ENCODE measurements at regions not wholly inside any gene's neighbourhood (a gene's known extent, or its start where the extent isn't known, plus 50 kb on each side); places are given as distances from the start of the nearest gene placed in this dataset.

DNA sequence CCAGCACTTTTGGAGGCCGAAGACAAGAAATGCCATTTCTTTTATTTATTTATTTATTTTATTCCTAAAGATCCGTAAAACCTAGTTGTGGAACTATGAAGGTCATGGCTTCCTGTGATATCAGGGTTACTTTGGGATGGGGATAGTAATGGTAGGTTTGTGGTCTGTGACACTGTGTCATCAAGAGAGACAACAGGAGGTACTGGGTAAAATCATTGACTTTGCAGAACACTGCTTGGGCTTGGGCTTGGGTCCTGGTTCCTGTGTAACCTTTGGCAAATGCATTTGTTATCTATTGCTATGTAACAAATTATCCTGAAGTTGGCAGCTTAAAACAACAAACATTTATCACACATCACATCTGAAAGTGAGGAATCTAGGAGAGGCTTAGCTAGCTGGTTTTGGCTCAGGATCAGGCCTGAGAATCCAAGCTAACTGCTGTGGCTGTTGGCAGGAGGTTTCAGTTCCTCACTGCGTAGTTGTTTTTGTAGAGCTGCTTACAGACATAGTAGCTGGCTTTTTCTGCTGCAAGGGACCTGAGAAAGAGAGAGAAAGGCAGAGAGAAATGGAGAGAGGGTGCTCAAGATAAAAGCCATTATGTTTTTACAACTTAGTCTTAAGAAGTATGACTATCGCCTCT, 576.4 kb upstream of the SLIT2 start:
- Histone ChIP-seq H3K4me3 (ENCODE audit: low read depth, low read length) (no peak overlapping the region), H3K9me3 (ENCODE audit: control insufficient read depth, insufficient read depth, low read length) (no peaks in the 10 kb centered on the region), H3K27me3 (ENCODE audit: control insufficient read depth, insufficient read depth, low read length) (no peaks in the 10 kb centered on the region), H3K27ac (ENCODE audit: low read depth, low read length) (no peak overlapping the region)
- CTCF ChIA-PET: interaction anchor here (1.0 kb wide), 1 partner anchor 573 kb away, joined by 3 read pairs; no protein-coding TSS in a partner anchor
- POLR2A ChIA-PET: no interaction called here
- no peak for DNase-seq (ENCODE audit: low read depth, low spot score)
- TF ChIP-seq, protein P1, sequence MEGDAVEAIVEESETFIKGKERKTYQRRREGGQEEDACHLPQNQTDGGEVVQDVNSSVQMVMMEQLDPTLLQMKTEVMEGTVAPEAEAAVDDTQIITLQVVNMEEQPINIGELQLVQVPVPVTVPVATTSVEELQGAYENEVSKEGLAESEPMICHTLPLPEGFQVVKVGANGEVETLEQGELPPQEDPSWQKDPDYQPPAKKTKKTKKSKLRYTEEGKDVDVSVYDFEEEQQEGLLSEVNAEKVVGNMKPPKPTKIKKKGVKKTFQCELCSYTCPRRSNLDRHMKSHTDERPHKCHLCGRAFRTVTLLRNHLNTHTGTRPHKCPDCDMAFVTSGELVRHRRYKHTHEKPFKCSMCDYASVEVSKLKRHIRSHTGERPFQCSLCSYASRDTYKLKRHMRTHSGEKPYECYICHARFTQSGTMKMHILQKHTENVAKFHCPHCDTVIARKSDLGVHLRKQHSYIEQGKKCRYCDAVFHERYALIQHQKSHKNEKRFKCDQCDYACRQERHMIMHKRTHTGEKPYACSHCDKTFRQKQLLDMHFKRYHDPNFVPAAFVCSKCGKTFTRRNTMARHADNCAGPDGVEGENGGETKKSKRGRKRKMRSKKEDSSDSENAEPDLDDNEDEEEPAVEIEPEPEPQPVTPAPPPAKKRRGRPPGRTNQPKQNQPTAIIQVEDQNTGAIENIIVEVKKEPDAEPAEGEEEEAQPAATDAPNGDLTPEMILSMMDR (IDR thresholded peaks at IDR 0.05; ENCODE audit: low read depth, low read length): no peak

DNA sequence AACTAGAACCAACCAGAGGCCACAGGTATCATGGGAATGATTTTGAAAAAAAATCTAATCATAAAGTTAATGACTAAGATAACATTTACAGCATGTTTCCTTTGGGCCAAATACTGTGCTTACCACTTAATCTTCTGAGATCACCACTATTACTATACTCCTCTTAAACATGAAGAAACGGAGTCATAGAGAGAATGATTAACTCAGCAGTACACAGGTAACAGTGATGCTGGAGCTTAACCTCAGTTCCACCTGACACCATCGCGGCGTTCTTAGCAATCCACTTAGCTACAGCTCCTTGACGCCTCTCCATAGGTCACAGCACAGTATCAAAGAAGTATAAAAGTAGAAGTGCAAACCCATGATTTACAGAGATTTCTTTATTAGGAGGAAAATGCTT, 592.6 kb upstream of the SLIT2 start:
- no peak overlapping the region for H3K4me3 ChIP-seq (ENCODE audit: low read depth, low read length)
- no peak overlapping the region for H3K27ac ChIP-seq (ENCODE audit: low read depth, low read length)
- TF ChIP-seq, protein P1 (IDR thresholded peaks at IDR 0.05; ENCODE audit: low read depth, low read length): no peak
- ChIA-PET POLR2A (no interaction called here), CTCF (no interaction called here)
- H3K27me3 ChIP-seq (ENCODE audit: control insufficient read depth, insufficient read depth, low read length): no peaks in the 10 kb centered on the region
- no peak for DNase-seq (ENCODE audit: low read depth, low spot score)
- H3K9me3 ChIP-seq (ENCODE audit: control insufficient read depth, insufficient read depth, low read length): no peaks in the 10 kb centered on the region

DNA sequence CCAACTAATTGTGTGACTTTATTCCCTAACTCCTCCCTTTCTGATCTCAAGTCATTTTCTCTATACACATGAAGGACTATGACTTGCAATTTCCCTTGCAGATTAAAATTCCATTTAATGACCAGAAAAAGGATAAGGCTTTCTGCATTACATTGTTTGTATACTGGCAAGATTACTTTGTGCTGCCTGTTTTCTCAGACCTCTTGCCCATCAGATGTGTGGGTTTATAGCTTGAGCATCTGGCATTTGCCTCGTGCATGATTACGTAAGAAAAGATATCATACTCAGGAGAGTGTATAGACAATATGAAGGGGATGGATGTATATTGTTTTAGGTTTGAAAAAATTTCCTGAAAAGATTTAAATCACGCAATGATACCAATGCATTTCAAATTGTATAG, 593.8 kb upstream of the SLIT2 start:
- no peak for DNase-seq (ENCODE audit: low read depth, low spot score)
- H3K27ac ChIP-seq (ENCODE audit: low read depth, low read length): no peak overlapping the region
- TF ChIP-seq, protein P1 (IDR thresholded peaks at IDR 0.05; ENCODE audit: low read depth, low read length): no peak
- H3K9me3 ChIP-seq (ENCODE audit: control insufficient read depth, insufficient read depth, low read length): no peaks in the 10 kb centered on the region
- no peak overlapping the region for H3K4me3 ChIP-seq (ENCODE audit: low read depth, low read length)
- POLR2A ChIA-PET: no interaction called here
- CTCF ChIA-PET: no interaction called here
- no peaks in the 10 kb centered on the region for H3K27me3 ChIP-seq (ENCODE audit: control insufficient read depth, insufficient read depth, low read length)

DNA sequence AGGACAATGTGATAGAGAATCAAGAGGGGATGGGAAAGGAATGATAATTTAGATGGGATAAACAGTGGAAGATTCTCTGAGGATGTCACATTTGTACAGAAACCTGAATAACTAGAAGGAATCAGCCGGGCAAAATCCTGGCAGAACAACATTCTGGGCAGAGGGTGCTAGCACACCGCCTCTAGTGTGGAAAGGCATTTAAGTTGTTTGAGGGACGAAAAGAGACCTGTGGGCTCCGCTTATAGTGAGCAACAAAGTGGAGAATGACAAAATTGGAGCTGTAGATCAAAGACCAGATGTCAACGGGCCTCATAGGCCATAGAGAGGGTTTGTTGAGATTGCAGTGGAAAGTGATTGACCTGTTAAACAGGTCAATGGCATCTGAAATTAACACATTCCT, 596.0 kb upstream of the SLIT2 start:
- H3K9me3 ChIP-seq (ENCODE audit: control insufficient read depth, insufficient read depth, low read length): no peaks in the 10 kb centered on the region
- TF ChIP-seq, protein P1 (IDR thresholded peaks at IDR 0.05; ENCODE audit: low read depth, low read length): no peak
- H3K27ac ChIP-seq (ENCODE audit: low read depth, low read length): no peak overlapping the region
- no peak for DNase-seq (ENCODE audit: low read depth, low spot score)
- no peaks in the 10 kb centered on the region for H3K27me3 ChIP-seq (ENCODE audit: control insufficient read depth, insufficient read depth, low read length)
- ChIA-PET CTCF (no interaction called here), POLR2A (no interaction called here)
- H3K4me3 ChIP-seq (ENCODE audit: low read depth, low read length): no peak overlapping the region

DNA sequence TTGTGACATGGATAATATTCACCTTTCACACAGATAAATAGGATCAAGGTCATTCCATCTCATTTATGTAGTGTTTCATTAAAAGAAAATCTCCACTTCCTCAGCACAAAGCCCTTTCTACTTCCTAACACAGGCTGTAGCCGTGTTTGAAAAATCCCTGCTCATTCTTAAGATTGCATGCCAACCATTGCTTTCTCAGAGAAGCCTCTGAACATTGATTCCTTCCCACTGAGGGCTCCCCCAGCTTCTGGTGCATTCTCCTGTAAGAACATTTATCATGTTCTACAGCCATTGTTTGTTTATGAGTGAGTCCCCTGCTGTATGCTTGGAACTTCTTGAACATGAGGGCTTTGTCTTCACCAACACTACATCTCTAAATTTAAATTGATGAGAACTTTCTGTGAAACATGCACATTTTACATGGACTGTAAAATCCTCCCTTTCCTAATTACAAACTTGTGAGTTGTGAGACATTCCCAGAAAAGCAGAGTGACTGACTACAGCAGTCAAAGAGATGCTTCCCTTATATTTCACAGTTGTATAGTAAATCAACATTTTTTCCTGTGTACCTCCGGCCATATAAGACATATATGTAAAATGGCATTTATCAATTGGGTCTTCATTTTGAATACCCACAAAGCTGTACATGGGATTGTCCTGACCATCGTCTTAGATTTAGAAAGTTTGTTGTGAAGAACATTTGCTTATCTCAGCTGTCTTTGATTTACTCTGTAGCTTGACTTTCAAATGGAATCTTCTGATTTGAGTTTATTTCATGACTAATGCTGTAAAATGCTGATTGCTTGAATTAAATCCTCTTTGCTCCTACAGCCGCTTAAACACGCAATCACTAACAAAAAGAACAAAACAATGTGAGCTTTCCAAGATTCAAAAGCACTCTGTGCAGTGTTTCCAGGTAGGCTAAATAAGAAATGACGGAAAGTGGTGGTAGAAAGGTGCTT, 600.5 kb upstream of the SLIT2 start:
- CTCF ChIA-PET: interaction anchor here (0.9 kb wide), 1 partner anchor 19 kb away, joined by 4 read pairs; no protein-coding TSS in a partner anchor
- Histone ChIP-seq H3K27ac (ENCODE audit: low read depth, low read length) (no peak overlapping the region), H3K4me3 (ENCODE audit: low read depth, low read length) (no peak overlapping the region), H3K27me3 (ENCODE audit: control insufficient read depth, insufficient read depth, low read length) (no peaks in the 10 kb centered on the region), H3K9me3 (ENCODE audit: control insufficient read depth, insufficient read depth, low read length) (no peaks in the 10 kb centered on the region)
- TF ChIP-seq, protein P1 (IDR thresholded peaks at IDR 0.05; ENCODE audit: low read depth, low read length): no peak
- no peak for DNase-seq (ENCODE audit: low read depth, low spot score)
- POLR2A ChIA-PET: no interaction called here
